Sigmoid colon (tissue), 6 donors: ENCODE measurements at regions not wholly inside any gene's neighbourhood (a gene's known extent, or its start where the extent isn't known, plus 50 kb on each side); places are given as distances from the start of the nearest gene placed in this dataset.

Source experiments
- DNase-seq: peaks from one replicate; pipeline ENCODE4 v3.0.0-alpha.2; 2019
- H3K27ac ChIP-seq, 4 donors: fragments of 200-600 bp; sonication (generic); one replicate each; pipeline ENCODE4 v1.5.1; 2016 to 2019; ENCODE audit warnings: mild to moderate bottlenecking in 1 of 4
- H3K27me3 ChIP-seq, 3 donors: fragments of 200-600 bp; sonication (generic); one replicate each; pipeline ENCODE4 v1.5.1; 2019; ENCODE audit warnings: mild to moderate bottlenecking in 1 of 3
- H3K36me3 ChIP-seq, 4 donors: fragments of 200-600 bp; sonication (generic); one replicate each; pipeline ENCODE4 v1.5.1; 2016 to 2019
- H3K4me1 ChIP-seq, 4 donors: fragments of 200-600 bp; sonication (generic); one replicate each; pipeline ENCODE4 v1.5.1; 2017 to 2019
- H3K4me3 ChIP-seq, 4 donors: fragments of 200-600 bp; sonication (generic); one replicate each; pipeline ENCODE4 v1.5.1; 2017 to 2019; ENCODE audit warnings: mild to moderate bottlenecking in 2 of 4, moderate library complexity in 1 of 4
- H3K9me3 ChIP-seq, 4 donors: fragments of 200-600 bp in 3 of 4; sonication (generic) in 3 of 4; one replicate each; pipeline versions ENCODE4 v1.5.1 to v1.6.1; 2013 to 2019
- CTCF ChIP-seq, 4 experiments: fragments of 450-650 bp in 3 of 4; fragments of 200-600 bp in 1 of 4; IDR thresholded peaks; one replicate each; pipeline ENCODE4 v1.5.1; 2016 to 2019; ENCODE audit warnings: antibody characterized with exemption in 4 of 4, mild to moderate bottlenecking in 3 of 4, moderate library complexity in 2 of 4
- EP300 ChIP-seq, 4 donors: sonication (generic); formaldehyde crosslinking; IDR thresholded peaks; one replicate each; pipeline ENCODE4 v1.6.1; 2017; ENCODE audit warnings: antibody characterized with exemption in 4 of 4
- POLR2A ChIP-seq, 2 donors: fragments of 450-650 bp; IDR thresholded peaks; one replicate each; pipeline ENCODE4 v1.6.1; 2016; ENCODE audit warnings: antibody characterized with exemption in 2 of 2, mild to moderate bottlenecking in 2 of 2, moderate library complexity in 2 of 2
- POLR2AphosphoS5 ChIP-seq, 4 donors: sonication (generic); formaldehyde crosslinking; IDR thresholded peaks; one replicate each; pipeline ENCODE4 v1.6.1; 2017; ENCODE audit warnings: antibody characterized with exemption in 4 of 4
- WGBS, 2 donors: extraction: QIAGEN DNeasy Blood & Tissue Kit; methylation state at CpG; one replicate each; pipeline ENCODE4 v1.1.7; 2013; 5-methylcytosine and 5-hydroxymethylcytosine counted together
- intact Hi-C: fragments of 100-400 bp; cut with DNase I; formaldehyde crosslinking; loops from one replicate; pipeline ENCODE4 v1.15.1; 2023
- donor health status: healthy with polysubstance abuse.
- donor health status: healthy.

GRCh38 chr1:57620605-57621004 lies 196.7 kb upstream of the DAB1 start:
- Histone ChIP-seq H3K27ac (no peak overlapping the region), H3K4me3 (no peak overlapping the region), H3K36me3 (no peaks in the 10 kb centered on the region), H3K27me3 (no peaks in the 10 kb centered on the region), H3K9me3 (no peaks in the 10 kb centered on the region), H3K4me1 (peaks cover 0 to 11% (median 3%) of the 10 kb centered on the region in 4 donors)
- 24 to 51% methylated on average over 4 of the region's 4 CpGs for WGBS, 2 donors
- TF ChIP-seq CTCF (IDR thresholded peaks at IDR 0.05) (no peak), POLR2A (IDR thresholded peaks at IDR 0.05) (no peak), EP300 (IDR thresholded peaks at IDR 0.05) (no peak)
- intact Hi-C loops: no loop called here
- DNase-seq: no peak

- no peaks in the 10 kb centered on the region for H3K27me3 ChIP-seq
- no peak overlapping the region for H3K4me3 ChIP-seq
- no peak overlapping the region for H3K27ac ChIP-seq
- intact Hi-C loops: no loop called here
- no peaks in the 10 kb centered on the region for H3K9me3 ChIP-seq
- TF ChIP-seq POLR2AphosphoS5 (IDR thresholded peaks at IDR 0.05) (no peak), EP300 (IDR thresholded peaks at IDR 0.05) (no peak), CTCF (IDR thresholded peaks at IDR 0.05) (no peak), POLR2A (IDR thresholded peaks at IDR 0.05) (no peak)
- H3K36me3 ChIP-seq: no peaks in the 10 kb centered on the region
- no peak for DNase-seq
- no peaks in the 10 kb centered on the region for H3K4me1 ChIP-seq
- WGBS, 2 donors: 95 to 96% methylated on average over 4 of the region's 4 CpGs
These were observed 193.1 kb upstream of the DAB1 start for GRCh38 chr1:57616921-57617320.

- TF ChIP-seq POLR2A (IDR thresholded peaks at IDR 0.05): no peak
- no peak for TF ChIP-seq POLR2AphosphoS5 (IDR thresholded peaks at IDR 0.05)
- TF ChIP-seq EP300 (IDR thresholded peaks at IDR 0.05): no peak
- TF ChIP-seq CTCF (IDR thresholded peaks at IDR 0.05): no peak
- H3K27me3 ChIP-seq: no peaks in the 10 kb centered on the region
- no peaks in the 10 kb centered on the region for H3K4me1 ChIP-seq
- no peak overlapping the region for H3K4me3 ChIP-seq
- no peaks in the 10 kb centered on the region for H3K36me3 ChIP-seq
- no peak overlapping the region for H3K27ac ChIP-seq
- no peaks in the 10 kb centered on the region for H3K9me3 ChIP-seq
- no peak for DNase-seq
- 76 to 80% methylated on average over 4 of the region's 4 CpGs for WGBS, 2 donors
- intact Hi-C loops: no loop called here
These were observed 192.1 kb upstream of the DAB1 start for GRCh38 chr1:57615956-57616355.

GRCh38 chr1:57612833-57613232 lies 189.0 kb upstream of the DAB1 start:
- no peak for DNase-seq
- WGBS, 2 donors: 48 to 70% methylated on average over 2 of the region's 2 CpGs
- Histone ChIP-seq H3K27ac (no peak overlapping the region), H3K4me3 (no peak overlapping the region), H3K4me1 (no peaks in the 10 kb centered on the region), H3K36me3 (no peaks in the 10 kb centered on the region), H3K27me3 (no peaks in the 10 kb centered on the region), H3K9me3 (no peaks in the 10 kb centered on the region)
- TF ChIP-seq CTCF (IDR thresholded peaks at IDR 0.05) (no peak), EP300 (IDR thresholded peaks at IDR 0.05) (no peak), POLR2AphosphoS5 (IDR thresholded peaks at IDR 0.05) (no peak), POLR2A (IDR thresholded peaks at IDR 0.05) (no peak)
- intact Hi-C loops: no loop called here

- DNase-seq: no peak
- Histone ChIP-seq H3K4me1 (no peaks in the 10 kb centered on the region), H3K27me3 (no peaks in the 10 kb centered on the region), H3K4me3 (no peak overlapping the region), H3K36me3 (no peaks in the 10 kb centered on the region), H3K9me3 (no peaks in the 10 kb centered on the region), H3K27ac (no peak overlapping the region)
- intact Hi-C loops: no loop called here
- no peak for TF ChIP-seq POLR2A (IDR thresholded peaks at IDR 0.05)
- TF ChIP-seq CTCF (IDR thresholded peaks at IDR 0.05): no peak
- TF ChIP-seq POLR2AphosphoS5 (IDR thresholded peaks at IDR 0.05): no peak
- no peak for TF ChIP-seq EP300 (IDR thresholded peaks at IDR 0.05)
- 79 to 86% methylated on average over 8 of the region's 8 CpGs for WGBS, 2 donors
These were observed 182.1 kb upstream of the DAB1 start for GRCh38 chr1:57605933-57606332.
